HG03469 (cell line): ENCODE measurements at regions not wholly inside any gene's neighbourhood (a gene's known extent, or its start where the extent isn't known, plus 50 kb on each side); places are given as distances from the start of the nearest gene placed in this dataset.

Experiments used
- ATAC-seq: cut with Tn5 transposase; IDR thresholded peaks from one replicate; pipeline ENCODE4 v1.9.1; 2021; ENCODE audit warnings: mild to moderate bottlenecking, moderate library complexity, moderate number of reproducible peaks; ENCODE audit not compliant: unreplicated experiment

GRCh38 chr12:61357496-61357895 lies 902.7 kb upstream of the USP15 start:
- ATAC-seq, result no peak

- no peak for ATAC-seq
These were observed 898.2 kb upstream of the USP15 start for GRCh38 chr12:61362037-61362436.

GRCh38 chr12:61365001-61365400 lies 895.2 kb upstream of the USP15 start:
- ATAC-seq, result no peak

GRCh38 chr12:61367281-61367785 lies 892.9 kb upstream of the USP15 start:
- ATAC-seq, result no peak

GRCh38 chr12:61369241-61369910 lies 890.8 kb upstream of the USP15 start:
- no peak for ATAC-seq

- no peak for ATAC-seq
These were observed 875.7 kb upstream of the USP15 start for GRCh38 chr12:61384511-61384910.

GRCh38 chr12:61385771-61386170 lies 874.4 kb upstream of the USP15 start:
- no peak for ATAC-seq

GRCh38 chr12:61397668-61398067 lies 862.5 kb upstream of the USP15 start:
- ATAC-seq, result no peak

- no peak for ATAC-seq
These were observed 848.0 kb upstream of the USP15 start for GRCh38 chr12:61412201-61412600.

GRCh38 chr12:61414470-61414869 lies 845.7 kb upstream of the USP15 start:
- ATAC-seq, result no peak

GRCh38 chr12:61422786-61423185 lies 837.4 kb upstream of the USP15 start:
- ATAC-seq, result no peak

GRCh38 chr12:61452076-61452475 lies 808.1 kb upstream of the USP15 start:
- ATAC-seq, result no peak

GRCh38 chr12:61487728-61488127 lies 772.5 kb upstream of the USP15 start:
- ATAC-seq, result no peak

- ATAC-seq, result no peak
These were observed 769.4 kb upstream of the USP15 start for GRCh38 chr12:61490526-61491498.

GRCh38 chr12:61502179-61502578 lies 758.0 kb upstream of the USP15 start:
- ATAC-seq, result no peak

- no peak for ATAC-seq
These were observed 755.7 kb upstream of the USP15 start for GRCh38 chr12:61504396-61505080.

- no peak for ATAC-seq
These were observed 746.7 kb upstream of the USP15 start for GRCh38 chr12:61513499-61513898.

- ATAC-seq, result no peak
These were observed 746.2 kb upstream of the USP15 start for GRCh38 chr12:61514016-61514415.

GRCh38 chr12:61521258-61521657 lies 738.9 kb upstream of the USP15 start:
- ATAC-seq, result no peak

GRCh38 chr12:61523276-61523992 lies 736.8 kb upstream of the USP15 start:
- no peak for ATAC-seq

GRCh38 chr12:61524851-61525250 lies 735.4 kb upstream of the USP15 start:
- no peak for ATAC-seq
